Mucosa of gallbladder (tissue), 1 donor: ENCODE measurements at regions not wholly inside any gene's neighbourhood (a gene's known extent, or its start where the extent isn't known, plus 50 kb on each side); places are given as distances from the start of the nearest gene placed in this dataset.
"Not testable (repeated sequence)": the region's sequence is repeated elsewhere in the genome, so short reads cannot be mapped to it uniquely, and the experiment has no call there.

ENCODE experiments used
- DNase-seq: peaks from one replicate; pipeline ENCODE4 v3.0.0-alpha.2; 2020; ENCODE audit warnings: low spot score
- donor health status: DM: no; HTN: no; CAD: no.

- DNase-seq, result peak; percentile 66
Measured at GRCh38 chr19:30682999-30683536, 310.9 kb downstream of the ZNF536 start.

GRCh38 chr19:30682146-30682998, 310.2 kb downstream of the ZNF536 start:
- DNase-seq, result no peak

DNA sequence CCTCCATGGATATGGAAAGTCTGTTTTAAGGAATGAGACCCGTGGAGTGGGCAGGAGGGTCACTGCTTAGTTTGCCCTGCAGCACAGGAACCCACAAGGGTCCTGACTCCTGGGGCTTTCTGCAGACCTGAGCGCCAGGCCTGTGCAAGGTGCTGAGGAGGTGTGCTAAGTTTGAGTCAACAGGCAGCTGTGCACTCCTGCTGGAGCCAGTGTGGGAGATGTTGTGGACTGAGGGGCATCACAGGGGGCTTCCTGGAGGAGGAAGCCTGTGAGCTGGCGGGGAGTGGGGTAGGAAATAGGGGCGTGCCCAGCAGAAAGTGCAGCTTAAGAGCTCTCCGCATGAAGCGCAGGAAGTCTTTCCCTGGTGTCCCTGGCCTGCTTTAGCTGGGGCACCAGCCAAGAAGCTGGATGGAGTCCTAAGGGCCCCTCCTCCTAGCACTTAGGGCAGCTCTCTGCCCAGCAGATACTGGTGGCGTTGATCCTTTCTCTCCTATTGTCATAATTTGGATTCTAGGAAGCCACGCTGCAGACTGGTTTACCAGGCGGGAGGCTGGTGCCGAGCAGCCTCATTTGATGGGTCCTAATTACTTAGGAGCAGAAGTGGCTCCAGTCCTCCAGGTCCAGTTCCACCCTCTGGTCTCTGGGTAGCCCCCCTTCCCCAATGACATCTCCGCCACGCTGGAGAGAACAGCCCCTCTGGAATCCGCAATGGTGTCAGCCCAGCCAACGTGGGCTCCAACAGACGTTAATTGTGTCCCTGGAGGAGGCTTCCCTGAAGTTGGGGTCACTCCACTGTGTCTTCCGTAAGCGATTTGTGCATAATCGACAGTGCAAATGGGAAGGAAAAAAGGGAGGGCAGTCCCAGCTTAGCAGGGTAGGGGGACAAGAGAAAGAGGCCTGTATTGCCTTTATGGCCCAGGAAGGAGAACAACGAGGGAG, 309.2 kb downstream of the ZNF536 start:
- no peak for DNase-seq

DNA sequence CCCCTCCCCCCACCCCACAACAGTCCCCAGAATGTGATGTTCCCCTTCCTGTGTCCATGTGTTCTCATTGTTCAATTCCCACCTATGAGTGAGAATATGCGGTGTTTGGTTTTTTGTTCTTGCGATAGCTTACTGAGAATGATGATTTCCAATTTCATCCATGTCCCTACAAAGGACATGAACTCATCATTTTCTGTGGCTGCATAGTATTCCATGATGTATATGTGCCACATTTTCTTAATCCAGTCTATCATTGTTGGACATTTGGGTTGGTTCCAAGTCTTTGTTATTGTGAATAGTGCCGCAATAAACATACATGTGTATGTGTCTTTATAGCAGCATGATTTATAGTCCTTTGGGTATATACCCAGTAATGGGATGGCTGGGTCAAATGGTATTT, 308.2 kb downstream of the ZNF536 start:
- DNase-seq, result not testable (repeated sequence)

GRCh38 chr19:30679789-30680188, 307.6 kb downstream of the ZNF536 start:
- DNase-seq, result no peak

DNA sequence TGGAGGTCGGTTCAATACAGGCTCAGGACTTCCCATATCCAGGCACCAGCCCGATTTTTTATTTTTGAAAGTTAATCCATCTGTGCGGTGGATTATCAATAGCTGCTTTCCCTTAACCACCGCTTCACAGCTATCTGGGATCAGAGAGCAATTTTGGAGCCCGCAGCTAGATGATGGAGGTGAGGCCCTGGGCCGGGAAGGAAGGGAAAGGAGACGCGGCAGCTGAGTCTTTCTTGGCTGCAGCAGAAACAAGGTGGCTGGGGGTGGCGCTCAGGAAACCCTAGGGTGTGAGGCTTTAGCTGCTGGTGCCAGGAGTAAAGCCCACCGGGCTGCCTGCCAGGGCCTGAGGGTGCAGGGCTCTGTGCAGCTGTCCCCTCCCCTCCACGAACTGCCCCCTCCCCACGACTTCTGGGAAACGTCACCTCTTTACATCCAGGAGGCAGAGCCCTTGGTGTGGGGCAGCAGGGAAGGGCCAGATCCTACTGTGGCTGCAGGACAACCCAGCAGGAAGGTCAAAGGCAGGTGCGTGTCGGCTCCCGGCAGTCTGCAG, 307.0 kb downstream of the ZNF536 start:
- no peak for DNase-seq

DNA sequence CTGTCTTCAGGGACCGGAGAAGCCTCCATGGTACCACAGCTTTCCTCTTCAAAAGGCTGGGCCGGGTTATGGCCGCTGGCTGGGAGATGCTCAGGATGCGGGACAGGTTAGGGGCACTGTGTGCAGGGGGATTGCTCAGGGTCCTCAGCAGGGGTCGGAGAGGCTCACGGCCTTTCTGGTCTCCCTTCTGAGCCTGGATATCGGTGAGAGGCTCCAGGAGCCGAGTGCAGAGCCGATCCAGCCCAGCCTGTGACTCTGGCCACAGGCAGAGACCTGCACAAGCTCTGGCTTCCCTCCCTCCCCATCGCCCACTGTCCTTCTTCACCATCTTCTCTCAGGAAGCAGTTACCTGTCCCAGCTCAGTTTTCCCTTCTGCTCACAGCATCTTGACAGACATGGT, 306.0 kb downstream of the ZNF536 start:
- no peak for DNase-seq

DNA sequence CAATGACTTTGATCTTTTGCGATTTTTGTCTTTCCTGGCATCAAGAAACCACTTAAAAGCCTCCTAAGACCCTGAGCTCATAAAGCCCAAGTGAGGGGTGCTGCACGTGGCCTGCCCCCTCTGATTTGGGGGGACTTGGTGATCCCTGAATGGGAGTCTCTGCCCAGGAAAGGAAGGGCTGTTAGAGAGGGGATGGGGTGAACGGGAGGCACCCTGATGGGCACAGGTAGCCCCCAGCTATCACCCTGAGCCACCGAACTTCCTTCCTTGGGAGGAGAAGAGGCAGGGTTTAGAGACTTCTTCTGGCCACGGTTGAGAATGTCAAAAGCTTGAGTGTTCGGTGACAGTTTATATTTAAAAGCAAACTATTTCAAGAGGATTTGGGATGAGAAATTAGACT, 305.5 kb downstream of the ZNF536 start:
- no peak for DNase-seq

DNA sequence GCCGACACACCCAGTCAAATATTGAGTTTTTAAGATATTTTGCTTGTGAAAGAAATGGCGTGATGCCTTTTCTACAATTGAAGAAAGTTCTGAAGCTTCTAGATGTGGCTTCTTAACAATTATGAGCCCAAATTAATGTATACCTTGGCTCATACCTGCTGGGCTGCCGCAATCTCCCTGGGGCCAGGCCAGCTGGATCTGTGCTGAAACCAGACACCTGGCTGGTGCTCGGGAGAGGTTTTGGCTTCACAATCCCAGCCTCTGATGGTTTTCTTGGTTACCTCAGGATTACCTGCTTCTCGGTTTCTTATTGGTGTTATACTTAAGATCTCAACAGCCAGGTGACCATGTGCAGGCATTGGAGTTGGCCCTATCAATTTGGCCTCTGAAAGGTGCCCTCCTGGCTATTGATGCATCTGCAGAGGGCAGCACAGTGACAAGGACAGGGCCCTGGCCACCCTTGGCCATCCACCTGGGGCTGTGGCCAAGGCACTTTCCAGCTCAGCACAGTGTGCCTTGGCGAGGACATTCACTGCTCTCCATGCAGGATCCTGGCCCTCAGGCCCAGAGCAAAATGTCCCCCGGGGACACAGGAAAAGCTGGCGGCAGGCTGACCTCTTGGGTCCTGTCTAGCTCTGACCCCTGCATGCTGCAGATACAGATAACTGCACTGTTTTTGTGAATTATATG, 305.0 kb downstream of the ZNF536 start:
- no peak for DNase-seq

DNA sequence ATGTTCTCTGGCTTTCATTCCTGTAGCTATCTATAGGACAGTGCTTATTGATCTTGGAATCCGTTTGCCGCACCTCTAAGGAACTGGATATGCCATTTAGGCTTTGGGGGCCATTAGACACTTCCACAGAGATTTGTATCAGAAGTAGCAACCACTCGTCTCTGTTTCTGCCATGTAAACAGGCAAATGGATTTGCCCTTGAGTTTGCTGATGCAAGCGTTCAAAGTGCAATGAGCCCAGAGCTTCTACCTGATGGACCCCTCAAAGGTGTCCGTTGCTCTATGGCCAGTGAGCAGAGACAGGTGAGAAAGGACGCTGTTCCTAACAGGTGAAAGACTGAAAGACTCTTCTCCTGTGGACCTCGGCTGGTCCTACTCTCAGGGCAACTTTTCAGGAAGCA, 302.9 kb downstream of the ZNF536 start:
- no peak for DNase-seq

DNA sequence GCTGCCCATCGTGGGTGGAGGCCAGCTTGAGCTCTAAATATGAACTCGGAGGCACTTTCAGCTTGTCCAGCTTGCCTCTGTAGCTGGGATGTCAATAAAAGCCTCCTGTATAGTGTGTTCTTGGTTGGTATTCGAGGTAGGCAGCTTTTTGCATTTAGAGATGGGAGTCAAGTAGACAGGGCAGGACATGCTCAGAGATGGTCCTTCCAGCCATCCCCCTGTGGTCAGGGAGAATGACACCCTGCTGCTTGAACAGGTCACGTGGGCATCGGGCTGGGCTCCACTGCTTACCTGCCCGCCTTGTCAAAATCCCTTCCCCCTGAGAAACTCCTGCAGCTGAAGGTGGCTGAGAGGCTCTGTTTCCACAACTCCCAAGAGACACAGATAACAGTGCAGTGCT, 302.5 kb downstream of the ZNF536 start:
- no peak for DNase-seq

GRCh38 chr19:30673336-30673735, 301.2 kb downstream of the ZNF536 start:
- no peak for DNase-seq

- no peak for DNase-seq
Measured at GRCh38 chr19:30672926-30673325, 300.7 kb downstream of the ZNF536 start.

GRCh38 chr19:30671622-30672051, 299.5 kb downstream of the ZNF536 start:
- DNase-seq, result no peak

GRCh38 chr19:30671367-30671619, 299.1 kb downstream of the ZNF536 start:
- no peak for DNase-seq

DNA sequence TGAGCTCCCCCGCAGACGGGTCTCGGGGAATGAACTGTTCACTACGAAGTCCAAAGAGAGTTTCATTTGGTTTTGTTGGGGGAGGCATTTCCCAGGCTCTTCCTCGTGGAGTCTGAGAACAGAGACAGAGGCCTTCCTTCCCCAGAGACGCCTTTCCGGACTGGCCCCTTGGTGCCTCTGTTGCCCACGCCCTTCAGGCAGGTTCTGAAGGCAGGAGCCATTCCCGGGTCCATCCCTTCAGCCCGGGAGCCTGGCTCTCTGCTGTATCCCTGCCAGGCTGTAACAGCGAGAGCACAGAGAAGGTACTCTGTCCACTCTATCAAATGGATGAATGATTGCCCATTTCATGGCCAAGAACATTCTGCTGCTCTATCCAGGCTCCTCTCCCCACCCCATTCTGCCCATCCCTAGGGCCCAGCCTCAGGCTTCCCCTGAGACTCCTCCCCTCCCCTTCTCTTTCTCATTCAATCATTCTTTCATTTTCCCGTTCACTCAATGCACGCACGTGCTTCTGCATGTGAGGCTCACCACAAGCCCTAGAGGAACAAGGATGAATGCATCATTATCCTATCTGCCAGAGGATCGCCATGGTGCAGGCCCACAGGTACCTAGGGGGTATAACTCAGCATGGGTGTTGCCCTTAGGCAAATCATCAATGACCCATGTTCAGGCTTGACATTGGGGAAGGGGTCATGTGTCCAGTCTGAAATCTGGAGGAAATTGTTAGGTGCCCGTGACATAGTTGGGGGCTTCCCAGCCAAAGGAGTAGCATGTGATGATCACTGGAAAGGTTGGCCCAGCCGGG, 298.6 kb downstream of the ZNF536 start:
- DNase-seq, result no peak

DNA sequence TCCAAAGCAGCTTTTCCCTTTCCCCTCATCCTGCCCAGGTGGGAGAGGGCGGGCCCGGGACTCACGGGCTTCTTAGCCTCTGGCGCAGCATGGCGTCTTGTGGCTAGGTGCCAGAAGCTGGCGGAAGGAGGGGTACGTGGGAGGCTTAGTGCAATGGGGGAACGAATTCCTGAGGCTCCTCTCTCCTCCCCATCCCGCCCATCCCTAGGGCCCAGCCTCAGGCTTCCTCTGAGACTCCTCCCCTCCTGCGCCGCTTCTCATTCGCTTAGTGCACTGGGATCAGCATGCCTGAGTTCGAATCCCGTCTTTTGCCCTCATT, 297.8 kb downstream of the ZNF536 start:
- no peak for DNase-seq

GRCh38 chr19:30669329-30670010, 297.3 kb downstream of the ZNF536 start:
- peak; percentile 43 for DNase-seq

GRCh38 chr19:30668521-30669155, 296.5 kb downstream of the ZNF536 start:
- no peak for DNase-seq

GRCh38 chr19:30667746-30668145, 295.6 kb downstream of the ZNF536 start:
- DNase-seq, result no peak
